ENCODE measurements at regions not wholly inside any gene's neighbourhood (a gene's known extent, or its start where the extent isn't known, plus 50 kb on each side); places are given as distances from the start of the nearest gene placed in this dataset.
"Not testable (repeated sequence)": the region's sequence is repeated elsewhere in the genome, so short reads cannot be mapped to it uniquely, and the experiment has no call there.

DNA sequence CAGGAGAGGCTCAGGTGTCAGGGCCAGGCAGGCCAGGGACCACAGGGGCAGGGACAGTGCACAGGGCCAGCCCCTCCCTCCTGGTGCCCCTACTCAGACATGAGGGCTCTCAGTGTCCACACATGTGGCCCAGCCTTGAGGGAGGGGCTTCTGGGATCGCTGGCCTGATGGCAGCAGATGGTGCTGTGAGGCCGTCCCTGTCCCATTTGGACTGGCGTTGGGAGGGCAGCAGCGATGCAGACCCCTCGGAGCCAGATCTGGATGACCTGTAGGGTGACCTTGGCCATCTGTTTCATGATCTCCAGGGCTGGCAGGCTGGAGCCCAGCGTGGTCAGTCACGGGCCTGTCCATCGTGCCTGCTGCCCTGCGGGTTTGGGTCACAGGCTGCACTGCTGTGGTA, 377.6 kb downstream of the TMEM121 start:
- no peak for DNase-seq (ENCODE audit: low spot score)

GRCh38 chr14:105904379-105904778, 378.0 kb downstream of the TMEM121 start:
- DNase-seq (ENCODE audit: low spot score), result no peak

DNA sequence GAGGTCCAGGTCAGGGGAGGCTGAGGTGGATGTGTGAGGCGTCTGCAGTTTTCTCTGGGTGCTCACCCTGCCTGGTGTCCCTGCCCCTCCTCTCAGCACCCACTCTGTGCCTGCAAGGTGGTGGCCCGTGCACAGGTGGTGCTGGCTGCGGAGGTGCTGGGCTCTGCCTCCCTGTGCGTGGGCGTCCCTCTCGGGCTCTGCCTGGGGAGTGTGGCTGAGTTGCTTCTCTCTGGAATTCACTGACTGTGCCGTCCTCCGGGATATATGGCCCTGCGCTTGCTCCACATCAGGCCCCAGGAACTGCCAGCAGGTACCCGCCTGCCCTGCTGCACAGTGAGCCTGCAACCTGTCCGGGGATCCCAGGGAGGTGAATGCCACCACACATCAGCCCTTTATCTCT, 379.1 kb downstream of the TMEM121 start:
- DNase-seq (ENCODE audit: low spot score), result no peak

GRCh38 chr14:105907276-105907675, 380.9 kb downstream of the TMEM121 start:
- no peak for DNase-seq (ENCODE audit: low spot score)

- no peak for DNase-seq (ENCODE audit: low spot score)
Observed at GRCh38 chr14:105908006-105908405, 381.6 kb downstream of the TMEM121 start.

- DNase-seq (ENCODE audit: low spot score), result no peak
Observed at GRCh38 chr14:105908481-105908911, 382.1 kb downstream of the TMEM121 start.

DNA sequence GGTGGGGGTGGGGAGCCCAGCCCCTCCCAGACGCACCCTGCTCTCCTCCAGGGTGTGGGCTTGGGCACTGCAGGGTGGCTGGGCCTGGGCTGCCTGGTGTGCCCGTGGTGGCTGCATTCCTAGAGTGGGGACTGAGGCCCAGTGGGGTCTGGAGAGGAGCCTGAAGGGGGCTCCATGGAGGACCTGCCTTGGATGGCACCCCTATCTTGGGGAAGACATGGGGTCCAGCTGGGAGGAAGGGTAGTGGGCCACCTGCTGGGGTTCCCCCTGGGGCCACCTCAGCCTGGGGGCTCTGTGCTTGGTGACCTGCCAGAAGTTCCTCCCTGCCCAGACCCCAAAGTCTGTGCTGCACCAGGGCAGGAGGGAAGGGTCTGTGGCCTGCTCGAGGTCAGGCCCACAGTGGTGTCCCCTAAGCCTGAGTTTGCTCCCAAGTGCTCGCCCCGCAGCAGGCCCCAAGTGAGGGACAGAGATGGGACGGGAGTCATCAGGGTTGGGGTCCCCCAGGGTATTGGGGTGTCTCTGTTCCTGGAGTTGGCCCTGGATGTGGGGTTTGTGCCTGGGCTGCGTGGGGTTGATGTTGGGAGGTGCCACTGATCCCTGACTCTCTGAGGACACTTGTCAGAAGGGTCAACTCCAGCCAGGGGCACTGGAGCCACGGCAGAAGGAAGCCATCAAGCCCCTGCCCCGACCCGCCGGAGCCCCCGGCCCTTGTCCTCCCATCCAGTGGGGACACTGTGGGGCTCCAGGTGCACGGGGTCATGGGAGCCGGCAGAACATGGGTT, 382.9 kb downstream of the TMEM121 start:
- no peak for DNase-seq (ENCODE audit: low spot score)

- not testable (repeated sequence) for DNase-seq (ENCODE audit: low spot score)
Observed at GRCh38 chr14:105909828-105910120, 383.4 kb downstream of the TMEM121 start.

DNA sequence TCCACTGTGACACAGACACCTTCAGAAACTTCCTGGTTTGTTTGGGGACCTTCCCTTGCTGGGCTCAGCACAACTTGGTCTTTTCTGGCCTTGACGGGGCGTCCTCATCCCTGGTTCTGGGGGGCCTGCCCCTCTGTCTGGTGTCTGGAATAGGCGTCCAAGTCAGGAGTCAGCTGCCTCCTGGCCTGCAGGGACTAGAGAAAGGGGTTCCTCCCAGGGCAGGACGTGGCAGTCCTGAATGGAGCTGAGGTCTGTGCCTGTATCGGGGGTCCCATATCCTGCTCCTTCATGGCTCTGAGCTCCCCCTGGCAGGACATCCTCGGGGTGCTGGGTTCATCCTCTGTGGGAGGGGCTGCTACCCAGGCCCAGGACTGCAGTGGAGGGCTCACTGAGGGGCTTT, 384.0 kb downstream of the TMEM121 start:
- no peak for DNase-seq (ENCODE audit: low spot score)

- no peak for DNase-seq (ENCODE audit: low spot score)
Observed at GRCh38 chr14:105911006-105911847, 384.8 kb downstream of the TMEM121 start.

- not testable (repeated sequence) for DNase-seq (ENCODE audit: low spot score)
Observed at GRCh38 chr14:105911848-105912292, 385.5 kb downstream of the TMEM121 start.

- DNase-seq (ENCODE audit: low spot score), result no peak
Observed at GRCh38 chr14:105912641-105913180, 386.3 kb downstream of the TMEM121 start.

GRCh38 chr14:105913221-105913620, 386.8 kb downstream of the TMEM121 start:
- no peak for DNase-seq (ENCODE audit: low spot score)

DNA sequence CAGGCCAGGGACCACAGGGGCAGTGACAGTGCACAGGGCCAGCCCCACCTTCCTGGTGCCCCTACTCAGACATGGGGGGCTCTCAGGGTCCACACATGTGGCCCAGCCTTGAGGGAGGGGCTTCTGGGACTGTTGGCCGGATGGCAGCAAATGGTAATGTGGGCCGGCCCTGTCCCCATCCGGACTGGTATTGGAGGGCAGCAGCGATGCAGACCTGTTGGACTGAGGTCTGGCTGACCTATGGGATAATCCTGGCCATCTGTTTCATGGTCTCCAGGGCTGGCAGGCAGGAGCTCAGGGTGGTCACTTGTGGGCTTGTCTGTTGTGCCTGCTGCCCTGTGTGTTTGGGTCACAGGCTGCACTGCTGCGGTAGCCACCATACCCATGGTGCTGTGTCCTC, 387.5 kb downstream of the TMEM121 start:
- no peak for DNase-seq (ENCODE audit: low spot score)

- DNase-seq (ENCODE audit: low spot score), result not testable (repeated sequence)
Observed at GRCh38 chr14:105914281-105914680, 387.9 kb downstream of the TMEM121 start.

DNA sequence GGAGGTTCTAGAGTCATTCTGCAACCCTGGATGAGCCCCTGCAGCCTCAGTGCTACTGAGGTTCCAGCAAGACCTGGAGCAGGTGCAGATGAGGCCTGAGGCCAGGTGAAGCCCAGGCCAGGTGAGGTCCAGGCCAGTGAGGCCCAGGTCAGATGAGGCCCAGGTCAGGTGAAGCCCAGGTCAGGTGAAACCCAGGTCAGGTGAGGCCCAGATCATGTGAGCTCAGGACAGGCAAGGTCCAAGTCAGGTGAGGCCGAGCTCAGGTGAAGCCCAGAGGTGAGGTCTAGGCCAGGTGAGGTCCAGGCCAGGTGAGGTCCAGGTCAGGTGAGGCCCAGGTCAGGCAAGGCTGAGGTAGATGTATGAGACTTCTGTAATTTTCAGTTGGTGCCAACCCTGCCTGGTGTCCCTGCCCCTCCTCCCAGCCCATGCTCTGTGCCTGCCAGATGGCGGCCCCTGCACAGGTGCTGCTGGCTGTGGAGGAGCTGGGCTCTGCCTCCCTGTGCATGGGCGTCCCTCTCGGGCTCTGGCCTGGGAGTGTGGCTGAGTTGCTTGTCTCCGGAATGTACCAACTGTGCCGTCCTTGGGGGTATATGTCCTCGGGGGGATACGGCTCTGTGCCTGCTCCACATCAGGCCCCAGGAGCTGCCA, 388.5 kb downstream of the TMEM121 start:
- no peak for DNase-seq (ENCODE audit: low spot score)

GRCh38 chr14:105915546-105915945, 389.2 kb downstream of the TMEM121 start:
- not testable (repeated sequence) for DNase-seq (ENCODE audit: low spot score)

DNA sequence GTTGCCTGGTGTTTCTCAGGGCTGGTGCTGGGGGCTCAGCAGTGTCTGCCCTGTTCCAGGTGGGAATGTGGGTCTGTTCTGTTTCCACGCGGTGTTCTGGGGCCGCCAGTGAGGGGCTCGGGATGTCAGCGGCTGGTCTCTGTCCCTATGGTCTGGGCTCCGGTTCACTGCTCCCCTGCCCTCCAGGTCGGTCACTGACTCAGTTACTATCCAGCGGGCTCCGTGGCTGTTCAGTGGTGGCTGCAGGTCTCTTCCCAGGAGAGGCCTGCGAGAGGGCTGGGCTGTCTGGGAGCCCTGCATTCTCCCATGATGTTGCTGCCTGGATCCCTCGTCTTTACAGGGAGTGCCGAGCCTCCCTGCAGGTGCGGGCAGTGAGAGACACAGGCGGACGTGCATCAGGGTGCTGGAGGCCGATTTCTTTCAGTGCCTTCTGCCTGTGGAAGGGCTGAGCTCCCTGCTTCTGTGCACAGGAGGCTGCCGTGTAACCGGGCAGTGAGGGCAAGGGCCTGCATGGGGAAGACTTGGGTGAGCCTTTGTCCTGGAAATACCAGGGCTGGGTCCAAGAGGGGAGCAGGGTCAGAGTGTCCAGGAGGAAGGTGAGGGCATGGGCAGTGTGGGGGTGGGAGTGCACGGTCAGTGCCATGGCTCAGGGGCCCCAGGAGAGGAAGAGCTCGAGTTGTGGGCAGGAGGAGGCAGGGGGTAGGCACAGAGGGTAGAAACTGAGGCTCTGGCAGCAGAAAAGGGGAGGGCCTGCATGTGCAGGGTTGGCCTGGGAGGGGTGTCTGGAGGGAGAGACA, 391.0 kb downstream of the TMEM121 start:
- DNase-seq (ENCODE audit: low spot score), result not testable (repeated sequence)

DNA sequence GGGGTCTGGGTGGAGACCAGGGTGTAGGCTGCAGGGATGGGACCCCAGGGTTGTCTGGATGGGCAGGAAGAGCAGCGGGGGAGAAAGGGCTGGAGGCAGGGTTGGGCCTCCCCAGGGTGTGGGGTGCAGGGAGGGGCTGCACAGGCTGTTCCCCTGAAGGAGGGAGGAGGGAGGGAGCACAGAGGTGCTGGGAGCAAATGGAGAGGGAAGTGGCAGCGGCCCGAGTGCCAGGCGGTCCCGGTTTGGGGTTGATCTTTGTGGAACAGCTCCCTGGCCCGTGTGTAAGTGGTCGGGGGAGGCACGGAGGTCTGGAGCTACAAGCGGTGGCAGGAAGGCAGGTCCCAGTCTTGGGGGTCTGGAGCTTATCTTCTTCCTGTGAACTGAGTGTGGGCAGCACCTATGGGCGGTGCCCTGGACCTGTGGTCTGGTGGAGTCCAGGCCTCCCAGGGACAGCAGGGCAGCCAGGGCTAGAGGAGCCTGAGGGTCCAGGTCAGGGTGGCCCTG, 391.6 kb downstream of the TMEM121 start:
- DNase-seq (ENCODE audit: low spot score), result no peak

DNA sequence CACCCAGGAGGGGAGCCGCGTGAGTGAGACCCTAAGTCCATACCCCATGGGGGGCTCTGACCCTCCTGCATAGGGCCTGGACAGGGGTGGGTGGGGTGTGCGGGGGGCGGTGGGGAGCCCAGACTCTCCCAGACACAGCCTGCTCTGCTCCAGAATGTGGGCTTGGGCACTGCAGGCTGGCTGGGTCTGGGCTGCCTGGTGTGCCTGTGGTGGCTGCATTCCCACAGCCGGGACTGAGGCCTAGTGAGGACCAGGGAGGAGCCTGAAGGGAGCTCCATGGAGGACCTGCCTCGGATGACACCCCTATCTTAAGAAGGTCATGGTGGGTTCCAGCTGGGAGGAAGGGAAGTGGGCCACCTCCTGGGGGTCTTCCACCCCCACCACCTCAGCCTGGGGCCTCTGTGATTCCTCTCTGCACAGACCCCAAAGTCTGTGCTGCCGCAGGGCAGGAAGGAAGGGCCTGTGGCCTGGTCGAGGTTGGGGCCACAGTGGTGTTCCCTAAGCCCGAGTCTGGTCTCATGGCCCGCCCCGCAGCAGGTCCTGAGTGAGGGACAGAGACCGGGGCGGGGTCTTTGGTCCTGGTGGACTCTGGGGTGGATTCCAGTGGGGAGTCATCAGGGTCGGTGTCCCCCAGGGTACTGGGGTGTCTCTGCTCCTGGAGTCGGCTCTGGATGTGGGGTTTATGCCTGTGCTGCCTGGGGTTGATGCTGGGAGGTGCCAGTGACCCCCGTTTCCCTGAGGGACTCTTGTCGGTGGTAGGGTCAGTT, 392.3 kb downstream of the TMEM121 start:
- no peak for DNase-seq (ENCODE audit: low spot score)

Data from Ammon's horn (tissue), 1 donor.